ENCODE measurements at regions not wholly inside any gene's neighbourhood (a gene's known extent, or its start where the extent isn't known, plus 50 kb on each side); places are given as distances from the start of the nearest gene placed in this dataset.

GRCh38 chr2:7988440-7988839 is 693.4 kb upstream of the ID2 start:
- no peaks in the 10 kb centered on the region for H3K27me3 ChIP-seq (ENCODE audit: control insufficient read depth, insufficient read depth, low read length, poor library complexity, severe bottlenecking)
- WGBS, 2 experiments (ENCODE audit: insufficient coverage in 1 of 2, insufficient read length in 1 of 2) = 93% methylated on average over 1 of the region's 1 CpG; no CpG with 5 or more reads in 1 of the 2 experiments
- H3K9ac ChIP-seq (ENCODE audit: extremely low read depth, low read length, poor library complexity, severe bottlenecking) = no peak overlapping the region
- no peaks in the 10 kb centered on the region for H3K36me3 Mint-ChIP-seq (ENCODE audit: low read depth)
- H3K27me3 Mint-ChIP-seq (ENCODE audit: insufficient read depth) = no peaks in the 10 kb centered on the region
- no peak for TF ChIP-seq CTCF (conservative IDR thresholded peaks at IDR 0.05)
- H3K4me1 ChIP-seq (ENCODE audit: control insufficient read depth, insufficient read depth, low read length) = no peaks in the 10 kb centered on the region
- DNase-seq = no peak
- H3K4me3 ChIP-seq (ENCODE audit: low read length) = no peak overlapping the region
- no peaks in the 10 kb centered on the region for H3K9me3 ChIP-seq (ENCODE audit: control insufficient read depth, low read length)
- no peak overlapping the region for H3K4me3 Mint-ChIP-seq
- no peaks in the 10 kb centered on the region for H3K9me3 Mint-ChIP-seq
- H3K4me1 Mint-ChIP-seq = no peaks in the 10 kb centered on the region
- H3K36me3 ChIP-seq (ENCODE audit: control insufficient read depth, insufficient read depth, low read length) = no peaks in the 10 kb centered on the region
- H3K27ac ChIP-seq (ENCODE audit: low read depth, low read length) = no peak overlapping the region
- no peak overlapping the region for H3K27ac Mint-ChIP-seq

- Mint-ChIP-seq H3K4me1 (peaks cover 3% of the 10 kb centered on the region), H3K4me3 (no peak overlapping the region), H3K9me3 (no peaks in the 10 kb centered on the region), H3K27me3 (ENCODE audit: insufficient read depth) (no peaks in the 10 kb centered on the region), H3K36me3 (ENCODE audit: low read depth) (no peaks in the 10 kb centered on the region), H3K27ac (no peak overlapping the region)
- Histone ChIP-seq H3K27ac (ENCODE audit: low read depth, low read length) (no peak overlapping the region), H3K9ac (ENCODE audit: extremely low read depth, low read length, poor library complexity, severe bottlenecking) (no peak overlapping the region), H3K4me1 (ENCODE audit: control insufficient read depth, insufficient read depth, low read length) (no peaks in the 10 kb centered on the region), H3K9me3 (ENCODE audit: control insufficient read depth, low read length) (no peaks in the 10 kb centered on the region), H3K4me3 (ENCODE audit: low read length) (no peak overlapping the region), H3K36me3 (ENCODE audit: control insufficient read depth, insufficient read depth, low read length) (no peaks in the 10 kb centered on the region), H3K27me3 (ENCODE audit: control insufficient read depth, insufficient read depth, low read length, poor library complexity, severe bottlenecking) (no peaks in the 10 kb centered on the region)
- DNase-seq = no peak
- WGBS, 2 experiments (ENCODE audit: insufficient coverage in 1 of 2, insufficient read length in 1 of 2) = 83 to 94% methylated on average over 2 to 5 of the region's 5 CpGs
- TF ChIP-seq CTCF (conservative IDR thresholded peaks at IDR 0.05) = no peak
Observed at GRCh38 chr2:7989823-7990222, 692.0 kb upstream of the ID2 start.

- H3K27ac ChIP-seq (ENCODE audit: low read depth, low read length) = no peak overlapping the region
- Mint-ChIP-seq H3K36me3 (ENCODE audit: low read depth) (no peaks in the 10 kb centered on the region), H3K27ac (no peak overlapping the region), H3K9me3 (no peaks in the 10 kb centered on the region), H3K4me1 (peaks cover 12% of the 10 kb centered on the region), H3K27me3 (ENCODE audit: insufficient read depth) (no peaks in the 10 kb centered on the region), H3K4me3 (no peak overlapping the region)
- no peak for DNase-seq
- H3K36me3 ChIP-seq (ENCODE audit: control insufficient read depth, insufficient read depth, low read length) = no peaks in the 10 kb centered on the region
- WGBS, 2 experiments (ENCODE audit: insufficient coverage in 1 of 2, insufficient read length in 1 of 2) = 92 to 93% methylated on average over 5 of the region's 5 CpGs
- no peaks in the 10 kb centered on the region for H3K9me3 ChIP-seq (ENCODE audit: control insufficient read depth, low read length)
- no peaks in the 10 kb centered on the region for H3K4me1 ChIP-seq (ENCODE audit: control insufficient read depth, insufficient read depth, low read length)
- H3K4me3 ChIP-seq (ENCODE audit: low read length) = no peak overlapping the region
- H3K27me3 ChIP-seq (ENCODE audit: control insufficient read depth, insufficient read depth, low read length, poor library complexity, severe bottlenecking) = no peaks in the 10 kb centered on the region
- no peak overlapping the region for H3K9ac ChIP-seq (ENCODE audit: extremely low read depth, low read length, poor library complexity, severe bottlenecking)
- no peak for TF ChIP-seq CTCF (conservative IDR thresholded peaks at IDR 0.05)
Observed at GRCh38 chr2:7992612-7993602, 688.9 kb upstream of the ID2 start.

Data from endodermal cell (in vitro differentiated cells).